GM12878 (cell line): ENCODE measurements at regions not wholly inside any gene's neighbourhood (a gene's known extent, or its start where the extent isn't known, plus 50 kb on each side); places are given as distances from the start of the nearest gene placed in this dataset.

Source experiments
- ATAC-seq: fragments of 200-7000 bp; cut with Tn5 transposase; 3 replicates; pipeline ENCODE4 v1.9.1; 2020; ENCODE audit warnings: mild to moderate bottlenecking, moderate library complexity
- BruUV-seq: library from RNA; stranded (reverse); fragments of 400-500 nt; replicated peaks from 2 replicates; lab custom pipeline; 2021; lab: Mats Ljungman, UMichigan
- CTCF ChIA-PET: fragments of 300-600 bp; sonication (Branson Sonifier 250); formaldehyde crosslinking; extraction: SDS; loops from one replicate; lab custom pipeline; 2021; ENCODE audit warnings: inconsistent platforms; lab: Yijun Ruan, JAX
- POLR2A ChIA-PET: fragments of 350-600 bp; formaldehyde crosslinking; extraction: SDS; loops from one replicate; lab custom pipeline; 2021; ENCODE audit warnings: inconsistent platforms; lab: Charles Lee
- RAD21 ChIA-PET: fragments of 300-600 bp; sonication (Branson Sonifier 250); formaldehyde crosslinking; loops from one replicate; lab custom pipeline; 2023; ENCODE audit warnings: antibody characterized with exemption; ENCODE audit not compliant: unreplicated experiment; lab: Charles Lee
- SMC1A ChIA-PET: fragments of 300-600 bp; sonication (Branson Sonifier 250); formaldehyde crosslinking; loops from one replicate; lab custom pipeline; 2023; ENCODE audit not compliant: unreplicated experiment, uncharacterized antibody; lab: Charles Lee
- DNase-seq: peaks from one replicate; pipeline ENCODE4 v3.0.0-alpha.2; 2011; ENCODE audit warnings: low read depth, low spot score
- FAIRE-seq: peaks from 3 replicates; lab custom pipeline; 2011; peaks lifted over from hg19 to GRCh38; lab: Jason Lieb, UNC
- H2AFZ ChIP-seq: 2 replicates; pipeline ENCODE4 v1.6.0; 2011; ENCODE audit warnings: low read depth, low read length, control low read depth; ENCODE audit not compliant: control insufficient read depth
- H3K27ac ChIP-seq: 2 replicates; pipeline ENCODE4 v1.5.1; 2011; ENCODE audit warnings: control low read depth; ENCODE audit not compliant: control insufficient read depth, insufficient read depth
- H3K27me3 ChIP-seq, 2 experiments: replicated peaks in 1 of 2; 2 replicates each; pipeline versions ENCODE4 v1.6.0 to v1.6.1; 2011; ENCODE audit warnings: low read length in 1 of 2; ENCODE audit not compliant: control insufficient read depth in 2 of 2, insufficient read depth in 2 of 2
- H3K36me3 ChIP-seq, 2 experiments: 2 replicates each; pipeline ENCODE4 v1.5.1; 2011; ENCODE audit warnings: low read length in 1 of 2; ENCODE audit not compliant: control insufficient read depth in 2 of 2, insufficient read depth in 2 of 2
- H3K4me1 ChIP-seq: 2 replicates; pipeline ENCODE4 v1.6.1; 2011; ENCODE audit warnings: mild to moderate bottlenecking, low read length, moderate library complexity, mixed read lengths; ENCODE audit not compliant: control insufficient read depth, insufficient read depth
- H3K4me2 ChIP-seq: 2 replicates; pipeline ENCODE4 v1.6.0; 2011; ENCODE audit warnings: control low read depth; ENCODE audit not compliant: control insufficient read depth, insufficient read depth
- H3K4me3 ChIP-seq: fragments of 200-600 bp; sonication (generic); 2 replicates; pipeline ENCODE4 v1.5.1; 2016
- H3K79me2 ChIP-seq: 2 replicates; pipeline ENCODE4 v1.6.0; 2011; ENCODE audit warnings: low read length; ENCODE audit not compliant: control insufficient read depth, insufficient read depth
- H3K9ac ChIP-seq: 2 replicates; pipeline ENCODE4 v1.8.0; 2011; ENCODE audit warnings: low read length, control low read depth, mixed read lengths; ENCODE audit not compliant: control insufficient read depth, insufficient read depth
- H3K9me3 ChIP-seq: replicated peaks from 3 replicates; pipeline ENCODE4 v1.5.1; 2011; ENCODE audit warnings: mild to moderate bottlenecking, low read length; ENCODE audit not compliant: control insufficient read depth, insufficient read depth
- H4K20me1 ChIP-seq: 2 replicates; pipeline ENCODE4 v1.6.0; 2011; ENCODE audit not compliant: control insufficient read depth, insufficient read depth
- BHLHE40 ChIP-seq, 2 experiments: fragments of 450-650 bp in 1 of 2; IDR thresholded peaks; 2 replicates each; pipeline ENCODE4 v1.6.1; 2011 to 2017; ENCODE audit warnings: low read depth in 2 of 2, borderline replicate concordance in 1 of 2, improper control_type of control experiment in 1 of 2, low read length in 1 of 2, mild to moderate bottlenecking in 1 of 2
- BRCA1 ChIP-seq: IDR thresholded peaks from 2 replicates; pipeline ENCODE4 v1.6.1; 2011; ENCODE audit warnings: low read depth, low read length, improper control_type of control experiment
- CBX5 ChIP-seq: sonication (generic); IDR thresholded peaks from 2 replicates; pipeline ENCODE4 v1.6.1; 2016; ENCODE audit warnings: low read depth, moderate library complexity, mild to moderate bottlenecking, inconsistent platforms
- KAT2A ChIP-seq: conservative IDR thresholded peaks from 2 replicates; pipeline ENCODE4 v1.6.1; 2011; ENCODE audit warnings: low read depth, low read length; ENCODE audit not compliant: control insufficient read depth
- KDM1A ChIP-seq: fragments of 200-600 bp; sonication (generic); IDR thresholded peaks from 2 replicates; pipeline ENCODE4 v1.6.1; 2016; ENCODE audit warnings: borderline replicate concordance
- POU2F2 ChIP-seq: IDR thresholded peaks from 3 replicates; pipeline ENCODE4 v1.6.1; 2011; ENCODE audit warnings: low read depth, mild to moderate bottlenecking, low read length, borderline replicate concordance
- WGBS: methylation state at CpG from one replicate; pipeline ENCODE4 v1.1.6; 2016; ENCODE audit warnings: low lambda C conversion rate; ENCODE audit not compliant: insufficient replicate concordance, insufficient coverage; ENCODE audit errors: missing lambda C conversion rate; 5-methylcytosine and 5-hydroxymethylcytosine counted together
- in situ Hi-C: fragments of 300-500 bp; cut with MboI; formaldehyde crosslinking; loops from 9 replicates; pipeline ENCODE4 v1.14.3; 2018; ENCODE audit warnings: mixed read lengths
- intact Hi-C: fragments of 100-400 bp; cut with micrococcal nuclease; formaldehyde crosslinking; loops from one replicate; pipeline ENCODE4 v1.14.2; 2022; ENCODE audit not compliant: unreplicated experiment
- TF ChIP-seq, protein P1 (sequence below): IDR thresholded peaks from 2 replicates; pipeline ENCODE4 v1.6.1; 2011; ENCODE audit warnings: borderline replicate concordance, low read depth, mild to moderate bottlenecking, moderate library complexity, mixed read lengths, low read length; ENCODE audit not compliant: insufficient read depth; ENCODE audit errors: extremely low read length

DNA sequence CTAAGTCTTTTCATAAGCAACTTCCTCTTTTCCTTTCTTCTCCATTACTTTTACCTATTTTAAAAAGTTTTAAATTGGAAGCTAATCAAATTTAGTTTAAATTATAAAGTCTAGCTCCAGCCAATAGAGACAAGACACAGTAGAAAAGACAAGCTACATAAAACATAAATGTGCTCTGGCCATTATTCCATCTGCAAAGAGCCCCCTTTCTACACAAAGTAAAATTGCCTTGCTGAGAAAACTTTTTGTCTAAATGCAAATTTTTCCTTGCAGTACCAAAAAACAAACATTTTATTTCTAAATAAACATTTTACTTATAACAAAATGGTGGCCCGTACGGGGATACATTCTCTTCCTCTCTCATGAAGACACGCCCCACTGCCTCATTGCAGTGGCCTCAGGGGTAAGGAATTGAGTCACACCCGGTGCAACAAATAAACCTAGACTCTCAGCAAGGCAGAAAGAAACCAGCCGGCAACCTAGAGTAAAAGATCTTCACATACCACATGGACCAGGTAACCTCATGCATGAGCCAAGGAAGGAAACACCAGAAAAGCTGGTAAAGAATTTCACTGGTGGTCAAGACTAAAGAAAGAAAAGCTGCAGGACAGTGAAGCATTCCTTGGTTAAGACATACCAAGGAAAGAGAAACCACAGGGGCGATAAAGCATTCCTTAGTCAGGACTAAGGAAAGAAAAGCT lies 71.6 kb upstream of the ZNF746 start:
- no peak overlapping the region for H3K4me3 ChIP-seq
- no peak overlapping the region for H3K4me2 ChIP-seq
- no peaks in the 10 kb centered on the region for H4K20me1 ChIP-seq
- peaks cover 3 to 6% of the 10 kb centered on the region in 2 experiments; a peak in 3 of 4 replicates for H3K36me3 ChIP-seq
- ATAC-seq (no peak), FAIRE-seq (no peak), DNase-seq (no peak)
- CTCF ChIA-PET = interaction anchor here (0.7 kb wide), 1 partner anchor 259 kb away, joined by 3 read pairs; no protein-coding TSS in a partner anchor
- POLR2A ChIA-PET = no interaction called here
- no TSS peak for BruUV-seq
- H3K27me3 ChIP-seq = no peaks in the 10 kb centered on the region
- RAD21 ChIA-PET = no interaction called here
- 90% methylated on average over 6 of the region's 6 CpGs for WGBS
- intact Hi-C loops = no loop called here
- H2AFZ ChIP-seq = no peak overlapping the region
- in situ Hi-C loops = no loop called here
- no peak overlapping the region for H3K27ac ChIP-seq
- no peaks in the 10 kb centered on the region for H3K4me1 ChIP-seq
- no peaks in the 10 kb centered on the region; the same call in 1 of the 2 replicates for H3K79me2 ChIP-seq
- SMC1A ChIA-PET = no interaction called here
- no peak overlapping the region for H3K9ac ChIP-seq
- H3K9me3 ChIP-seq = peaks cover 4% of the 10 kb centered on the region
- TF ChIP-seq CBX5 (peak; percentile 71; the same call in 1 of the 2 replicates), BRCA1 (no peak), BHLHE40 (IDR thresholded peaks at IDR 0.05; ENCODE audit: borderline replicate concordance in 1 of 2, low read depth in 2 of 2, low read length in 1 of 2) (no peak), POU2F2 (no peak), KAT2A (no peak), KDM1A (no peak)
- TF ChIP-seq, protein P1, sequence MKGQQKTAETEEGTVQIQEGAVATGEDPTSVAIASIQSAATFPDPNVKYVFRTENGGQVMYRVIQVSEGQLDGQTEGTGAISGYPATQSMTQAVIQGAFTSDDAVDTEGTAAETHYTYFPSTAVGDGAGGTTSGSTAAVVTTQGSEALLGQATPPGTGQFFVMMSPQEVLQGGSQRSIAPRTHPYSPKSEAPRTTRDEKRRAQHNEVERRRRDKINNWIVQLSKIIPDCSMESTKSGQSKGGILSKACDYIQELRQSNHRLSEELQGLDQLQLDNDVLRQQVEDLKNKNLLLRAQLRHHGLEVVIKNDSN = no peak
